HEK293 (cell line): ENCODE measurements at regions not wholly inside any gene's neighbourhood (a gene's known extent, or its start where the extent isn't known, plus 50 kb on each side); places are given as distances from the start of the nearest gene placed in this dataset.
"Not testable (repeated sequence)": the region's sequence is repeated elsewhere in the genome, so short reads cannot be mapped to it uniquely, and the experiment has no call there.

Source experiments
- CTCF ChIA-PET: fragments of 350-600 bp; formaldehyde crosslinking; extraction: SDS; loops from one replicate; lab custom pipeline; 2021; ENCODE audit warnings: antibody characterized with exemption; lab: Yijun Ruan, JAX
- POLR2A ChIA-PET: fragments of 300-600 bp; formaldehyde crosslinking; extraction: SDS; loops from one replicate; lab custom pipeline; 2020; ENCODE audit warnings: antibody characterized with exemption, inconsistent platforms; lab: Yijun Ruan, JAX
- H3K27ac ChIP-seq: fragments of 200-500 bp; sonication (Bioruptor generic); 2 replicates; pipeline ENCODE4 v1.5.1; 2014; ENCODE audit warnings: low read depth, low read length, control low read depth, inconsistent platforms; ENCODE audit errors: extremely low read depth
- H3K36me3 ChIP-seq, 2 experiments: fragments of 200-500 bp in 1 of 2; sonication (Bioruptor generic) in 1 of 2; 1 replicate in 1 of 2; 2 replicates in 1 of 2; pipeline ENCODE4 v1.5.1; 2014 to 2017; ENCODE audit warnings: inconsistent platforms in 2 of 2, low read length in 2 of 2; ENCODE audit not compliant: control insufficient read depth in 2 of 2, insufficient read depth in 1 of 2
- H3K4me1 ChIP-seq: fragments of 200-500 bp; sonication (Bioruptor generic); 2 replicates; pipeline ENCODE4 v1.5.1; 2014; ENCODE audit warnings: mild to moderate bottlenecking, low read length, inconsistent platforms; ENCODE audit not compliant: control insufficient read depth, insufficient read depth
- H3K4me3 ChIP-seq: 2 replicates; pipeline ENCODE4 v1.5.1; 2011; ENCODE audit warnings: low read depth, mild to moderate bottlenecking, control low read depth, low read length, moderate library complexity
- H3K9me3 ChIP-seq: fragments of 200-500 bp; sonication (Bioruptor generic); 2 replicates; pipeline ENCODE4 v1.5.1; 2014; ENCODE audit warnings: low read depth, low read length, inconsistent platforms; ENCODE audit not compliant: control insufficient read depth, insufficient read depth
- ZBTB17 ChIP-seq: fragments of 450-650 bp; formaldehyde crosslinking; IDR thresholded peaks from 2 replicates; pipeline ENCODE4 v1.5.1; 2016; ENCODE audit warnings: missing biosample characterization, missing genetic modification characterization
- ZNF169 ChIP-seq: fragments of 450-650 bp; formaldehyde crosslinking; IDR thresholded peaks from 2 replicates; pipeline ENCODE4 v1.5.1; 2016; ENCODE audit warnings: missing biosample characterization, missing genetic modification characterization
- ZNF2 ChIP-seq: fragments of 450-650 bp; formaldehyde crosslinking; IDR thresholded peaks from 2 replicates; pipeline ENCODE4 v1.5.1; 2016; ENCODE audit warnings: missing biosample characterization, missing genetic modification characterization
- ZNF223 ChIP-seq: fragments of 450-650 bp; formaldehyde crosslinking; IDR thresholded peaks from 2 replicates; pipeline ENCODE4 v1.5.1; 2016; ENCODE audit warnings: missing biosample characterization, missing genetic modification characterization
- ZNF239 ChIP-seq: fragments of 450-650 bp; formaldehyde crosslinking; IDR thresholded peaks from 2 replicates; pipeline ENCODE4 v1.5.1; 2016; ENCODE audit warnings: missing biosample characterization, missing genetic modification characterization
- ZNF600 ChIP-seq: fragments of 450-650 bp; formaldehyde crosslinking; IDR thresholded peaks from 2 replicates; pipeline ENCODE4 v1.5.1; 2016; ENCODE audit warnings: missing biosample characterization, missing genetic modification characterization
- ZNF621 ChIP-seq: fragments of 450-650 bp; formaldehyde crosslinking; IDR thresholded peaks from 2 replicates; pipeline ENCODE4 v1.5.1; 2017; ENCODE audit warnings: missing biosample characterization, missing genetic modification characterization
- ZNF654 ChIP-seq: fragments of 450-650 bp; formaldehyde crosslinking; IDR thresholded peaks from 2 replicates; pipeline ENCODE4 v1.5.1; 2016; ENCODE audit warnings: low read depth, missing biosample characterization, missing genetic modification characterization
- TF ChIP-seq, protein P1 (sequence below): fragments of 450-650 bp; formaldehyde crosslinking; conservative IDR thresholded peaks from 2 replicates; pipeline ENCODE4 v1.5.1; 2016; ENCODE audit warnings: low read depth, missing biosample characterization, missing genetic modification characterization

DNA sequence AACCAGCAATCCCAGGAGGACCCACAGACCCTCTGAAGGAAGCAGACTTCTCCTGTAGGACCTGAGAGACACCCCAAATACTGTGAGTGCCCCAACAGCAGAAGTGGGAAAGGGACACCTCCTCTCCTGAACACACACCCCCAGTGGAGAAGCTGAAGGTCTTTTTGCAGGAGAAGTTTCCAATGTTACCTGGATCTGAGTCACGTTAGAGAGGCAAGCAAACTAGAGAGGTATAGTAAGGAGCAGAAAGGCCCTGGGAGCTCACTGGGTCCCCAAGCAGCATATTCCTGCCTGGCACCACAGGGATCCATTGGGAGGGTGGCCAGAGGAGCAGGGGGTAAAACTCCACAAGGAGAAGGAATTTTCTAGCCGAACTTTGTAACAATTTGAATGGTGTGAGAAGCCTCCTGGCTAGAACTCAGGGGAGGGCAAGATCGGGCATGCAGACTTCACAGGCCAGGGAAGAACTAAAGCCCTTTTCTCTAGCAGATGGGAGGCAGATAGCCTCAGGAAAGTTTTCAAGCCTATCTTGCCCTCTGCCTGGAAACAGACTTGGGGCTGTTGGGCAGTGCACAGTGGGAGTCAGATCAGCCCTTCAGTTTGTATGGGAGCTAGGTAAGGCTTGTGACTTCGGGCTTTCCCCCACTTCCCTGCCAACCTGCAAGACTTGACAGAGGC, 68.2 kb upstream of the SSTR4 start:
- H3K36me3 ChIP-seq: no peaks in the 10 kb centered on the region
- TF ChIP-seq ZNF2: no peak
- no peak for TF ChIP-seq ZNF600 (tag by site-specific recombination)
- TF ChIP-seq ZBTB17: no peak
- TF ChIP-seq, all 188 proteins: peak for 0
- H3K4me1 ChIP-seq: 0 out of 2 replicates have a peak, but pooled peaks cover 2% of the 10 kb centered on the region
- CTCF ChIA-PET: interaction anchor here (0.9 to 2.9 kb wide), 2 partner anchors 8 to 84 kb away, joined by 6 to 19 read pairs; no protein-coding TSS in a partner anchor
- H3K9me3 ChIP-seq: no peaks in the 10 kb centered on the region
- H3K4me3 ChIP-seq: no peak overlapping the region
- POLR2A ChIA-PET: no interaction called here
- no peak overlapping the region for H3K27ac ChIP-seq

DNA sequence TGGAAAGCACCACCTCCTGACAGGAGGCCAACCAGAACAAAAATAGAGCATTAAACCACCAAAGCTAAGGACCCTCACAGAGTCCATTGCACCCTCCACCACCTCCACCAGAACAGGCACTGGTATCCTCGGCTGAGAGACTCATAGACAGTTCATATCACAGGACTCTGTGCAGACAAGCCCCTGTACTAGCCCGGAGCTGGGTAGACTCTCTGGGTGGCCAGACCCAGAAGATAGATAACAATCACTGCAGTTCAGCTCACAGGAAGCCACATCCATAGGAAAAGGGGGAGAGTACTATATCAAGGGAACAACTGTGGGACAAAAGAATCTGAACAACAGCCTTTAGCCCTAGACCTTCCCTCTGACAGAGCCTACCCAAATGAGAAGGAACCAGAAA, 67.4 kb upstream of the SSTR4 start:
- H3K4me1 ChIP-seq, H3K27ac ChIP-seq, H3K9me3 ChIP-seq, H3K4me3 ChIP-seq, POLR2A ChIA-PET, H3K36me3 ChIP-seq: not testable (repeated sequence)
- CTCF ChIA-PET: interaction anchor here (0.6 kb wide), 1 partner anchor 147 kb away, joined by 4 read pairs; no protein-coding TSS in a partner anchor

DNA sequence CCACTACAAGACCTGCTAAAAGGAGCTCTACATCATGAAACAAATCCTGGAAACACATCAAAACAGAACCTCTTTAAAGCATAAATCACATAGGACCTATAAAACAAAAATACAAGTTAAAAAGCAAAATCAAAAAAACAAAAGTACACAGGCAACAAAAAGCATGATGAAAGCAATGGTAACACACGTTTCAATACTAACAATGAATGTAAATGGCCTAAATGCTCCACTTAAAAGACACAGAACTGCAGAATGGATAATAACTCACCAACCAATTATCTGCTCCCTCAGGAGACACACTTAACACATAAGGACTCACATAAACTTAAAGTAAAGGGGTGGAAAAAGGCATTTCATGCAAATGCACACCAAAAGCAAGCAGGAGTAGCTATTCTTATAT, 66.1 kb upstream of the SSTR4 start:
- CTCF ChIA-PET, H3K4me3 ChIP-seq, H3K4me1 ChIP-seq, POLR2A ChIA-PET, H3K36me3 ChIP-seq, H3K27ac ChIP-seq, H3K9me3 ChIP-seq: not testable (repeated sequence)

DNA sequence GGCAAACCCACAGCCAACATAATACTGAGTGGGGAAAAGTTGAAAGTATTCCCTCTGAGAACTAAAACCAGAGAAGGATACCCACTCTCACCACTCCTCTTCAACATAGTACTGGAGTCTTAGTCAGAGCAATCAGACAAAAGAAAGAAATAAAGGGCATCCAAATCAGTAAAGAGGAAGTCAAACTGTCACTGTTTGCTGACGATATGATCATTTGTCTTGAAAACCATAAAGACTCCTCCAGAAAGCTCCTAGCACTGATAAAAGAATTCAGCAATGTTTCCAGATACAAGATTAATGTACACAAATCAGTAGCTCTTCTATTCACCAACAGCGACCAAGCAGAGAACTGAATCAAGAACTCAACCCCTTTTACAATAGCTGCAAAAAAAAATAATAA, 64.0 kb upstream of the SSTR4 start:
- H3K9me3 ChIP-seq, H3K4me3 ChIP-seq, H3K27ac ChIP-seq, H3K36me3 ChIP-seq, H3K4me1 ChIP-seq, POLR2A ChIA-PET: not testable (repeated sequence)
- CTCF ChIA-PET: interaction anchor here (0.6 kb wide), 1 partner anchor 17 kb away, joined by 3 read pairs; no protein-coding TSS in a partner anchor

DNA sequence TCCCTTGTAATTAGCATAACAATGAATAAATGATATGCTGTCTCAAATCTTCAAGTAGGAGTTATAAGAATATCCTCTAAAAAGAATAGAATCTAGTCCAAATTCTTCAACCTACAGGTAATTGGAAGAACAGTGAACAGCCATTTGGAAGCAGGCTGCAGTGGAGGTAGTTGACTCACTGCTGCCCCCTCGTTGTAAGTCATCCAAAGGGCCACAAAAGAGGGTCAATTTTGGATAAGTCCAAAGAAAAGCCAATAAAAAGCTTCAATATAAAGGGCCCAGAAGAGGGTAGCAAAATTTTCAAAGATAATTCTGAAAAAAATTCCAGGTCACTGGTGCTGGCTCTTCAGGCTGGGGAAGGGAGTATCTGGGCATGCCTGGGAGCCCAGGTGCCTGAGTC, 60.8 kb upstream of the SSTR4 start:
- Histone ChIP-seq H3K4me3 (no peak overlapping the region), H3K36me3 (no peaks in the 10 kb centered on the region), H3K27ac (no peak overlapping the region), H3K4me1 (no peaks in the 10 kb centered on the region), H3K9me3 (no peaks in the 10 kb centered on the region)
- ChIA-PET POLR2A (no interaction called here), CTCF (interaction anchor here (0.6 to 5.4 kb wide), 25 partner anchors 9 to 635 kb away, joined by 3 to 53 read pairs (median 4); no protein-coding TSS in a partner anchor)
- TF ChIP-seq, protein P1, sequence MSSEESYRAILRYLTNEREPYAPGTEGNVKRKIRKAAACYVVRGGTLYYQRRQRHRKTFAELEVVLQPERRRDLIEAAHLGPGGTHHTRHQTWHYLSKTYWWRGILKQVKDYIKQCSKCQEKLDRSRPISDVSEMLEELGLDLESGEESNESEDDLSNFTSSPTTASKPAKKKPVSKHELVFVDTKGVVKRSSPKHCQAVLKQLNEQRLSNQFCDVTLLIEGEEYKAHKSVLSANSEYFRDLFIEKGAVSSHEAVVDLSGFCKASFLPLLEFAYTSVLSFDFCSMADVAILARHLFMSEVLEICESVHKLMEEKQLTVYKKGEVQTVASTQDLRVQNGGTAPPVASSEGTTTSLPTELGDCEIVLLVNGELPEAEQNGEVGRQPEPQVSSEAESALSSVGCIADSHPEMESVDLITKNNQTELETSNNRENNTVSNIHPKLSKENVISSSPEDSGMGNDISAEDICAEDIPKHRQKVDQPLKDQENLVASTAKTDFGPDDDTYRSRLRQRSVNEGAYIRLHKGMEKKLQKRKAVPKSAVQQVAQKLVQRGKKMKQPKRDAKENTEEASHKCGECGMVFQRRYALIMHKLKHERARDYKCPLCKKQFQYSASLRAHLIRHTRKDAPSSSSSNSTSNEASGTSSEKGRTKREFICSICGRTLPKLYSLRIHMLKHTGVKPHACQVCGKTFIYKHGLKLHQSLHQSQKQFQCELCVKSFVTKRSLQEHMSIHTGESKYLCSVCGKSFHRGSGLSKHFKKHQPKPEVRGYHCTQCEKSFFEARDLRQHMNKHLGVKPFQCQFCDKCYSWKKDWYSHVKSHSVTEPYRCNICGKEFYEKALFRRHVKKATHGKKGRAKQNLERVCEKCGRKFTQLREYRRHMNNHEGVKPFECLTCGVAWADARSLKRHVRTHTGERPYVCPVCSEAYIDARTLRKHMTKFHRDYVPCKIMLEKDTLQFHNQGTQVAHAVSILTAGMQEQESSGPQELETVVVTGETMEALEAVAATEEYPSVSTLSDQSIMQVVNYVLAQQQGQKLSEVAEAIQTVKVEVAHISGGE: no peak
- TF ChIP-seq ZNF239 (tag by site-specific recombination) (no peak), ZNF654 (tag by site-specific recombination) (no peak), ZNF223 (tag by site-specific recombination) (no peak), ZNF169 (no peak), ZNF621 (tag by site-specific recombination) (no peak)
- TF ChIP-seq, all 188 proteins: peak for 0
